H1 (cell line): ENCODE measurements at regions not wholly inside any gene's neighbourhood (a gene's known extent, or its start where the extent isn't known, plus 50 kb on each side); places are given as distances from the start of the nearest gene placed in this dataset.

Experiments
- ASH2L ChIP-seq: fragments of 200-600, 300-600 bp; sonication (generic); IDR thresholded peaks from one replicate; pipeline ENCODE4 v1.7.1; 2017; ENCODE audit warnings: low read length
- CREB1 ChIP-seq: IDR thresholded peaks from 2 replicates; pipeline ENCODE4 v1.6.1; 2012; ENCODE audit warnings: inconsistent platforms
- CTCF ChIP-seq, 3 experiments: IDR thresholded peaks; 1 replicate in 2 of 3; 2 replicates in 1 of 3; pipeline versions ENCODE4 v1.5.1 to v1.6.1; 2011; ENCODE audit warnings: low read length in 3 of 3, mild to moderate bottlenecking in 3 of 3, inconsistent platforms in 2 of 3, low read depth in 1 of 3, moderate library complexity in 1 of 3; ENCODE audit not compliant: insufficient read depth in 1 of 3; ENCODE audit errors: control extremely low read depth in 1 of 3
- GTF2F1 ChIP-seq: IDR thresholded peaks from 2 replicates; pipeline ENCODE4 v1.6.1; 2012; ENCODE audit warnings: low read depth, low read length, improper control_type of control experiment, borderline replicate concordance
- KDM1A ChIP-seq: fragments of 200-600, 300-600 bp; sonication (generic); IDR thresholded peaks from 2 replicates; pipeline ENCODE4 v1.7.1; 2016; ENCODE audit warnings: mild to moderate bottlenecking, low read length, borderline replicate concordance
- NANOG ChIP-seq: IDR thresholded peaks from 2 replicates; pipeline ENCODE4 v1.6.1; 2011; ENCODE audit warnings: low read length, low read depth, mild to moderate bottlenecking, inconsistent platforms; ENCODE audit not compliant: insufficient read depth, poor library complexity, severe bottlenecking
- SIN3A ChIP-seq, 2 experiments: IDR thresholded peaks in 1 of 2; conservative IDR thresholded peaks in 1 of 2; 2 replicates each; pipeline ENCODE4 v1.6.1; 2011 to 2012; ENCODE audit warnings: low read length in 2 of 2, improper control_type of control experiment in 1 of 2, low read depth in 1 of 2, mild to moderate bottlenecking in 1 of 2

- no peak for TF ChIP-seq CTCF (IDR thresholded peaks at IDR 0.05; ENCODE audit: control extremely low read depth in 1 of 3, insufficient read depth in 1 of 3, low read depth in 1 of 3, low read length in 3 of 3)
- no peak for TF ChIP-seq ASH2L
- TF ChIP-seq KDM1A: no peak
- TF ChIP-seq SIN3A (conservative IDR thresholded peaks at IDR 0.05 in 1 of 2, IDR thresholded peaks at IDR 0.05 in 1 of 2; ENCODE audit: low read depth in 1 of 2, low read length in 2 of 2): no peak
- TF ChIP-seq CREB1: no peak
- TF ChIP-seq NANOG: no peak
- TF ChIP-seq GTF2F1: no peak
Observed at GRCh38 chr11:110859240-110859840, 147.1 kb upstream of the ARHGAP20 start (continued).
